GM13976 (cell line): ENCODE measurements at regions not wholly inside any gene's neighbourhood (a gene's known extent, or its start where the extent isn't known, plus 50 kb on each side); places are given as distances from the start of the nearest gene placed in this dataset.

Experiments used
- DNase-seq: peaks from one replicate; pipeline ENCODE4 v3.0.0; 2012; ENCODE audit warnings: low spot score
- CTCF ChIP-seq: IDR thresholded peaks from 2 replicates; pipeline ENCODE4 v1.5.1; 2012; ENCODE audit warnings: borderline replicate concordance, mild to moderate bottlenecking; ENCODE audit not compliant: insufficient read depth; ENCODE audit errors: extremely low read depth, missing control alignments, control extremely low read depth
- in situ Hi-C: fragments of 300-500 bp; cut with MboI; formaldehyde crosslinking; loops from one replicate; pipeline ENCODE4 v1.12.0; 2022; ENCODE audit warnings: low sequenced_read_pairs, mixed read lengths, inconsistent platforms; ENCODE audit not compliant: unreplicated experiment

- in situ Hi-C loops = no loop called here
- no peak for DNase-seq
- no peak for TF ChIP-seq CTCF
Measured at GRCh38 chr2:100645695-100646429, 83.1 kb downstream of the PDCL3 start.

- no peak for DNase-seq
- in situ Hi-C loops = no loop called here
- TF ChIP-seq CTCF = no peak
Measured at GRCh38 chr2:100647709-100648108, 84.9 kb downstream of the PDCL3 start.

GRCh38 chr2:100650151-100650550 lies 87.4 kb downstream of the PDCL3 start:
- TF ChIP-seq CTCF = no peak
- no peak for DNase-seq
- in situ Hi-C loops = no loop called here

GRCh38 chr2:100653449-100654035 lies 90.7 kb downstream of the PDCL3 start:
- in situ Hi-C loops = no loop called here
- DNase-seq = no peak
- TF ChIP-seq CTCF = no peak

GRCh38 chr2:100654611-100655010 lies 91.8 kb downstream of the PDCL3 start:
- in situ Hi-C loops = no loop called here
- no peak for DNase-seq
- no peak for TF ChIP-seq CTCF

- DNase-seq = no peak
- no peak for TF ChIP-seq CTCF
- in situ Hi-C loops = no loop called here
Measured at GRCh38 chr2:100655446-100655845, 92.7 kb downstream of the PDCL3 start.
